NCI-H2196 treated with DMSO at 0.1 percent for 48 hours (cell line): ENCODE measurements at regions not wholly inside any gene's neighbourhood (a gene's known extent, or its start where the extent isn't known, plus 50 kb on each side); places are given as distances from the start of the nearest gene placed in this dataset.

Experiments
- DNase-seq: peaks from one replicate; lab custom pipeline; 2025; ENCODE audit not compliant: unreplicated experiment; lab: John Stamatoyannopoulos, UW

DNA sequence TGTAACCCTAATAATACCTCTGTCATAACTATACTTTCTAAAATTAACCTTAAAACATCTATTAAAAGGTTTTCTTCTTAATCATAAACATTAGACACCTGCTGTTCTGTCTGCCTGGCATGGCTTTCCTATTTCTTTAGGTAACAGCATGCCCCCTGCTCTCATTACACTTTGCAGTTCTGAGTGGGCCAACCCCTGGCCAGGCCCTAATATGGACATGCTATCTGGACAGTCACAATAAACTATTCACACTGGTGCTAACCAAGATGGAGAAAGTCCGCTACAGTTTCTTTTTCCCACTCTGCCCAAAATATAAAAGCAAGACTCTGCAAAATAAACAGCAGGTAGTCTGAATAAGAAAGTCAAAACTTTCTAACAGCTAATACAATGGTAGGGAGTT is 84.0 kb downstream of the ELAPOR2 start:
- no peak for DNase-seq

DNA sequence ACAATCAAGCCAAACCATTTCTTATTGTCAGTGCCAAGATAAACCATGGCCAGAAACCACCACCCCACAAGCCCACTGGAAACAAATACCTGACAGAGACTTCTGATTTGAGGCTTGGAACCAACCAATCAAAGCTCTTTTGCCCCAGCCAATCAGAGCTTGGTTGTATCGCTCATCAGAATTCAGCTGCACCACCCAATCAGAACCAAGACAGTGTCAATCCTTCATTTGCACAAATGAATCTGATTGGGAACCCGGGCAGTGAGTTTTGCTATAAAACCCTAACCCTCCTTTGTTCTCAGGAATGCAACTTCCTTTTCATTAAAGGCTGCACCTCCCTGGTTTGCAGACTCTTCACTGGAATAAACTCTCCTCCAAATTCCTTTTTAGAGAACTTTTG is 87.4 kb downstream of the ELAPOR2 start:
- DNase-seq = no peak

DNA sequence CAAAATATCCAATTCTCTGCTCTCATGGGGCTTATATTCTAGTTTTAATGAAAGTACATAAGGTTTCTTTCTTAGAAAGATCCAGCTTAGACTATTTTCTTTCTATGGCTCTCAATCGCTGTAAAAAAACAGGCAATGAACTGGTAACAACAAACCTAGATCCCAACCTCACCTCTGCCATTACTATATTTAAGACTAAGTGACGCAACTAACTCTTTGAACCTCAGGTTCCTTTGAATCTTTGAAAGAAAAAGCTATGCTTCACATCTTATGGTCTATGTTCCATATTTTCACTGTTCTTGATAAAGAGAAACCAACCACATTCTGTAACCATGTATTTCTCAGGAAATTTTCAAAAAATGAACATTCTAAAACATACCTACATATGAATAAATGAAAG is 88.5 kb downstream of the ELAPOR2 start:
- no peak for DNase-seq

DNA sequence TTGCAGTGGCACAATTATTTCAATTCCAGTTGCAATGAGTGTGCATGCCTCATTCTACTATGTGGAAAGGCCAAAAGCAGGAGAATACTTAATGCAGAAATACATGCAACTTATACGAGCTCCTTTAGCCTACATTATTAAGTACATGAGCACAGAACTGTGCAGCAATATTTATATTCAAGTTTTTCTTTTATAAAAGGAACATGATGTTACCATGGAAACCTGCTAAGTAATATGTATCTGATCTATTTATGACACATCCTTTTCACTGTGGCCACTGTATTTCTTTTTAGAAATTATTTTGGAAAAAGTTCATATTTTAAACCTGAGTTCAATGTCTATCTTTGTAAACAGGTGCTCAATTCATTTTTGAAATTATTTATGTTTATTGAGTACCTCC is 88.9 kb downstream of the ELAPOR2 start:
- no peak for DNase-seq

DNA sequence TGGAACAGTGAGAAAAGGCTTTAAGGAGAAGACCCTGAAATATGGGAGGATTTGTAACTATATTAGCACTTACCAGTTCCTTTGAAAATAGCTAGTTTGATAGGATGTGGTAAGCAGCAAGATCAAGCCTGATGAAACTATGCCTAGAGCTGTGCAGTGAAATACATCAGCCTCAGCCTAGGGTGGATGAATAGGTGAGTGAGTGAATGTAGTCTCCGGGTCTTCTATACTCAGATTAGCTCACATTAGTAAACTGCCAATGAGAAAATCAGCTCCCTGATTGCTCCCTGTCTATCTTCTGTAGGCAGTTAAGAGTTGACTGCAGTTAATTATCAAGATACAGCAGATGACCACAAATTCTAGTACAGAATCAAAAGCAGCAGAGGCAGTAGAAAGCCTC is 89.6 kb downstream of the ELAPOR2 start:
- no peak for DNase-seq

DNA sequence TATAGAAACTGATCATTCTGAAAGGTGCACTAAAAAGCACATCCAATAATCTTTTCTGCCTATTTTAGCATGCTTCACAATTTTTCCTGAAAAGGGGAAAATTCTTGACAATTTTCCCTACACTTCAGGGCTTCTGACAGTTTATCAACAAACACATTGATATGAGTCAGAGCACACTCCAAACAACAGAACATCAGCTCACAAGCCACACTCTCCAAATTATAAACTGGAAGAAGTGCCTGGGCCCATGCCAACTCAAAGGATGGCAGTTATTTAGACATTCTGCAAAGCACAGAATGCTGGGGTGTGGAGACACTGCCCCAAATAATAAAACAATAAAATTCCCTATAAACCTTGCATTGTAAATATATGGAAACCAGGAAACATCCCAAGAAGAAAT is 90.8 kb downstream of the ELAPOR2 start:
- DNase-seq = no peak

DNA sequence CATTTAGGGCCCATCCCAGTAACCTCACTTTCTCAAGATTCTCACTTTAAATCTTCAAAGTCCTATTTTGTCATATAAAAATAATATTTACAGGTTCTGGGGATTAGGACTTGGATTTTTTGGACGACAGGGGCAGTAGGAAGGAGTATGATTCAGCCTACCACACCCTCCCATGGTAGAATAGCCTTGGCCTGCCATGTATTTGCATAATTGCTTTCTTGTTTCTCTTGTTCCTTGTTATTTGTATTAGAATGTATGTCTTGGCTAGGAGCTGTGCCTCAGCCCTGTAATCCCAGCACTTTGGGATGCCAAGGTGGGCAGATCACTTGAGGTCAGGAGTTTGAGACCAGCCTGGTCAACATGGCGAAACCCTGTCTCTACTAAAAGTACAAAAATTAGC is 92.5 kb downstream of the ELAPOR2 start:
- no peak for DNase-seq

DNA sequence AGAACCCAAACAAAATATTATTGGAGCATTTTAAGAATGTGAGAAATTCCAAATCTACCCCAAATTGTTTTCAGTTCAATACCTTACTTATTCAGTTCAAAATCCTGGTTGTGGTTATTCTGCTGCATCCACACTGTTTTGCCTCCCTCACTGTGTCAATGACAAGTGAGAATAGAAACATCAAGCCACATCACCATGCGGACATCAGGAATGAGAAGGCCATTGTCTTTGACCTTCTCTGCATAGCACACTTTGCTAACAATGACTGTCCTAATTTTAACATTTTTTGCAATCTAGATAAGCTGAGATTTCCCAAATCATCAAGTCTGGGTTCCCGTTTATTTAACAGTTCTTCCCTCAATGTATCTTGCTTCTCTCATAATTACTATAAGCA is 93.7 kb downstream of the ELAPOR2 start:
- DNase-seq = no peak

DNA sequence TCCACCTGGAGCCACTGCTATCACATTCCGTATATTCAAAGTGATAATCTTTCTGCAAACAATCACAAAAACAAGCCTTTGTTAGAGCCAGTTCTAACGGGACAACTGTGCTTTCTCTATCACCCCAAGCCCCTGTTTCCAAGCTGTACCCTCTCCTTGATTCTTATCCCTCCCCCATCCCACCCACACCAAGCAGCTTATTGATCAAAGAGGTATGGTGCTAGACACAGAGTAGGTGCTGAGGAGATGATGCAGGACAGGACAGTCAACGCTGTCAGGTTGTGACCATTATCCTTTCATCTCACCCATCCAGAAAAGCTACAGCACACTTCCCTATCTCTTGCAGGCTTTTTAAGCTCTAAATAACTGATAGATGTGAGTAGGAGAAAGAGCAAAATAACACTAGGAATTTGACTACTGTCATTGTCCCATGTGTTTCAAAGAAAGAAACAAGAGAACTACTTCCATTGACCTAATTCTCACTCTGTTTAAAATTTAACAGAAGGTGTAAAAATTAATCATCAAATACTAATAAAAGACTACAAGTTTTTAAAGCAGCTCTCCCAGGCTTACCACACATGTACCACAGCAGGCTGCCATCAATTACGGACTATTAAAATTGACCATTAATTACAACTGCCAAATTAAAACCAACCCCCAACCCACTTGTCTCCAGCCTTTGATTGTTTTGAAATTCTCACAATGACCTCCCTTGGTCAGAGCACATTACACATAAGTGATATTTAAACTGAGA is 94.3 kb downstream of the ELAPOR2 start:
- no peak for DNase-seq

DNA sequence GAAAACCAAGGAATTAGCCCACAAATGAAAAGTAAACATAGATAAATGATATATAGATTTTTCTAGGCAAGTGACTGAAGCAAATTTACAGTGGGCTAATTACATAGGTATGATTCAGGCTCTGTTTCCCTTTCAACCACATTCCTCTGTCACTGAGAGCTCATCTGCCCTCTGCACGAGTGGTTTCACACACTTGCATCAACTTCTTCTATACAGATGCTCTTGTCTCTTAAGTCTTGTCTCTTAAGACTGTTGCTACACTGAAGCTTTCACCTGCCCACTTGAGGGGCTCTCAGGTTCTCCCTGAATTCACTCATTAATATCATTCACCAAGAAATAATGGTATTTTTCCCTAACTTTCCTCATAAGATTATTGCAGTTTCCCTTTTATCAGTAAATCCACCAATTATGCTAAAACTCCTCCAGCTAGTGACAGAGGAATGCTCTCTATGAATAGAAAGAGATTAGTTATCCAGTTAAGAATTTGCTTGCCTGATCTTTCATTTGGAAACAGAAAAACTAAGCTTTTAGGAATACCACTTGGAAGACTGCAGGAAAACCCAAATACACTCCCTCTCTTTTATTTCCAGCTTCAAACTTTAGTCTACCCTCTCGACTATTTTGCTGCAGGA is 95.7 kb downstream of the ELAPOR2 start:
- no peak for DNase-seq

DNA sequence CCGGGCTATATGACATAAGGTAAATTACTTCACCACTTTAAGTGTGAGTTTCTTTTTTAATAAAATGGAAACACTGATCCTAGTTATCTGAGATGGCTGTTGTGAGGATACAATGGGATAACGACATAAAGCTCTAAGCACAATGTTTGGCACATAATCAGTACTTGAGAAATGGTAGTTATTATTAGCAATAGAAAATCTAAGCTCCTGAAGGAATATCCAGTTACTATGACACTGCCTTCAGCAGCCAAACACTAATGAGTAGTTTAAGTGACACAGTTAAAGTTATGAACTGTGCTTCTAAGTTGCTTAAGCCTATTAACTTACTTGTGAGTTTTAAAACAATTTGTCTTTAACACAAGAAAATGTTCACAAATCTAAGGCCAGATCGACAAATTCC is 96.8 kb downstream of the ELAPOR2 start:
- DNase-seq = no peak

DNA sequence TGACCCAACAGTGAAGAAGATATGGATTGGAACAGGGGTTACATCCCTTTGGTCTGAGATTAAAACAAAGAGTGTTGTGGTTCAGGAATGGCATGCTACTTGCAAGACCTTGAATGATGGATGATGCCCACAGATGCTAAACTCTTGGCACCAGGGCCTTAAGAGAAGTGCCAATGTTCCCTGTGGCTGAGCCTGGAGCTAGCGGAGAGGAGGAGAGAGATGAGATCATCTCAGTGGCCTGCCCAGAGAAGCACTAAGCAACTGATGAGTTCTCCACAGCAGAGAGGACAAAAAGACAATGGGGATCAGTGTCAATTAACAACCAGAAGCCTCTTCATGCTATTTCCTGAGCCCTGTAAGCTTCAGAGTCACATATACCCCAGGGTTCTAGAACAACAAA is 97.8 kb downstream of the ELAPOR2 start:
- no peak for DNase-seq

DNA sequence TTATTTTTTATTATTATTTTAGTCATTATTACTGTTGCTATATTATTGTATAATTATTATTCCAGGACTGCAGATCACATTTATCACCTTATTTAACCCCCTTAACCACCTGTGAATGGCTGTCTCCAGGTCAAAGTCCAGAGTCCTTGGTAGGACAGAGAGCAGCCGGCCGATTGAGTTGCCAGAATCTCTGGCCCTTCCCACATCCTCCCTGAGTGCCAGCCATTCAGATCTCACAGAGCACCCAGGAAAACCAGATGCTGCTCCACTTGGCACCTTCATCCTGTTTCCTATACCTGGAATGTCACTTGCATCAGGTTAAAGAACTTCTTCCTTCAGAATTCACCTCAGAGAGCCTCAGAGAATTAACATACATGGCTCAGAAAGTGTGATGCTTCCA is 101.1 kb downstream of the ELAPOR2 start:
- no peak for DNase-seq

DNA sequence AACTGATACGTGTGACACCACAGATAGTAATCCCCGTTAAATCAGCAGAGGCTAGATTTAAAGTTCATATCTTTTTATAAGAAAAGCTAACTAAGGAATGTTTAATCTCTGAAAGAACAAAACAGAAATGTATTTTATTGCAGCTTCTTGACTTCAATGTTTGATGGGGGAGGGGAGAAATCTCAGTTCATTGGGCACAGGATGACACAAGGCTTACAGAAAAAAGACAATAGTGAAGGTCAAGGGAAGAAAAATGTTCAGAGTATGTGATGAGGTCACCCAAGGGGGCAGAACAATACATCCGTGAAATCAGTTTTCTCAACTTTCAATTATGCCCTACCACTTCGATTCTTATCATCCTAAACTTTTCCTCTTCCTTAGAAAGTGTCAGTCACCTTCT is 102.9 kb downstream of the ELAPOR2 start:
- DNase-seq = no peak

DNA sequence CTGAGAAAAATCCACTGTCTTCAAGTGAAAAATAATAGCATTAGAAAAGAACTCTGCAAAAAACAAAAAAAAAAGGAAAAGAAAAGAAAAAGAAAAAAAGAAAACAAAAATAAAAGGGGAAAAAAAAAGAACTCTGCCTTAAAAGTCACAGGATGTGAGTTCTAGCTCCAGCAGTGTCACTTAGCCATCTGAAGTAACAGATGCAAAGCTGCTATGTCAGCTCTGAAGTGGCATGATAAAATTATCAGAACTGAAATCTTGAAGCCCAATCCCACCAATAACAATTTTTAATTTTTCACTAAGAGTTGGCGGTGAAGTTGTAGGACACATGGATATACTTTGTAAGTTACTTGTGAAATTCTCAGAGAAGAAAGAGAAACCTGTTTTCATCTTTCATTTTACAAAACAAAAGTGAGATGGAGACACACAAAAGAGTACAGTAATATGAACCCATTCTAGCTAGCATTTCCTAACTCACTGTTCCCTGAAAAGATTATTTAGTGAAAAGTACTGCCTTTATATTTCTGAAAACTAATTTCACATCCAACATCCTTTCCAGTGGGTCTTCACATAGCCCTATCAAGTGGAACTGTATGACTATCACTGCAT is 103.5 kb downstream of the ELAPOR2 start:
- no peak for DNase-seq

DNA sequence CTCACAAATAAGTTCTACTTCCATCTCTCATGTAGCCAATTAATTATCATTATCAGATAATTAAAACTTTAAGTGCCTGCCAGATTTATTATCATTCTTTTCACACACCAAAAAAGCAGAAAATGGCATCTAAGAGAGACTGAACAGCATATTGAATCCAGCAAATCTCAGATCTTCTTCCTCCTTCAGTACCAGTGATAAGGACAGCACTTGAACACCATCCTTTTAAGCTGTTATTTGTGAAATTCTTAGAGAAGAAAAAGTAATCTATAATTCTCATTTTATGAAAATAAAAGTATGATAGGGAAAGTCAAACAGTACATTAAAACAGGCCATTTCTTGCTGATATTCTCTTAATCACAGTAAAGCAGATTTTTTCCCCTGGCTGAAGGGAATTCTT is 104.5 kb downstream of the ELAPOR2 start:
- no peak for DNase-seq

DNA sequence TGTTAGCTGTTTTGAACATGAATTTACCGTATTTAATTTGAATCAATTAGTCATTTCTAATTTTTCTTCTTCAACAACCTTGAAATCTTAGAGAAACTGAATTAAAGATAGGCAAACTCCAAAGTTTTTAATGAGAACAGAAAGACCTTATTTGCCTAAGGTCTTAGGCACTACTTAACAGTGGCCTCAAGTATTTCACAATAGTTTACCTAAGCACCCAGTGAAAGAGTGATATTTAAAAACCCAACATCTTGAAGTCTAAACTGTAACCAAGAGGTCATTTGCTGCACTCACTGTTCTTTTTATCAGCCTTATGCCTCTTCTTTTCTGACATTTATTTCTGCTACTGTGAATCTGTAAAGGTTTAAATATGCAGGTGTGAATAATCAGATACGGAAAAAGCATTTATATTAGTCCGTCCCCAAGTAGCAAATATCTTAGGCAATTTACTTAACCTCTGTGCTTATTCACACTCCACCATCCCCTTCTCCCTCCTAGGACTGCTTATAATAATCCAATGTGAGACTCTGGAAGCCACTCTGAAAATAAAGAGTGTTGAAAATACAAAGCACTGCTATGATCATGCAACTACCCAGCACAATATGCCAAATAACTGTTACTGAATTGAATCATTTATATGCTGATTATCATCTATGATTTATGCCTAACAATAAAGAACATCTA is 105.7 kb downstream of the ELAPOR2 start:
- DNase-seq = no peak

DNA sequence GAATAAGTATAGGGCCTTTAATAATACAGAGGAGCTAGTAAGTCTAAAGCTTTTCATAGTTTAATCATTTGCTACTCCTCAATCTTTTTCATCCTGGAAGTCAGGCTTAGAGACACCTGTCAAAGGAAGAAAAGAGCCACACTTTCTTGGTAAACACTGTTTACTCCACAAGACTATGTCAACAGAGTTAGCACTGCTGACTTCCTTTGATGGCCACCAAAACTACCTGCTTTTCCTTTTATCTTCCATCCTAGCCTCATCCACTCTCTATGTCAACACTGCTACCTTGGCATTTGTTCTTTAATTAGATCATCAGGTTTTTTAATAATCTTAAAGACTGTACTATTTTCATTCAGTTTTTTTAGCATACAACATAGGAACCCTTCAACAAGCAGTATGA is 106.2 kb downstream of the ELAPOR2 start:
- DNase-seq = no peak

DNA sequence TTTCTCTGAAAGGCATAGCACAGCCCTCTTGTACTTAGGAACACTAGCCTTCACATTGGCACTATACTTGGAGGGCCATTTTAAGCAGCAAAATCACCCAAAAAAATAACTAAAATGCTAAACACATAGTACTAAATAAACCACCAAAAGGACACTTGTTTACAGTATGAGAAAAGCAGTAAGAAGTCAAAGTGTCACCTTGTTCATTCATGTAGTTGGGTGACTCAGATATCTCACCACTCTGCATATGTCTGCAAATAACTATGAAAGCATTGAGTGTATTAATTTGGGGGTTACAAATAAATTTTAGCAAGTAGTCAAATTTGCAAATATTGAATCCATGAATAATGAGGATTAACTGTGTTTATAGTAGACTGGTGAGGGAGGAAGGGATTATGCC is 107.6 kb downstream of the ELAPOR2 start:
- DNase-seq = no peak

DNA sequence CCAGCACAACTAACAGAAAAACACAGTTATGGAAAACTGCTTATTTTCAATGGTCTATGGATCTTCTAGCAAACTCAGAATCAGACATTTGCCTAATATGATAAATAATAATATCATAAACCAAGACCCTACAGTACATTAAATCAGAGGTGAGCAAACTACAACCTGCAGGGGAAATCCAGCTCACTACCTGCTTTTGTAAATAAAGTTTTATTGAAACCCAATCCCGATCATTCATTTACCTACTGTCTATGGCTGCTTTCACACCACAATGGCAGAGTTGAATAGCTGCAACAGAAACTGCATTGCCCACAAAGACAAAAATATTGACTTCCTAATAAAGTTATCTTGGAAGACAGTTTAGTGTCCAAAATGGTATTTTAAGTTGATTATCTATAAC is 108.5 kb downstream of the ELAPOR2 start:
- no peak for DNase-seq

DNA sequence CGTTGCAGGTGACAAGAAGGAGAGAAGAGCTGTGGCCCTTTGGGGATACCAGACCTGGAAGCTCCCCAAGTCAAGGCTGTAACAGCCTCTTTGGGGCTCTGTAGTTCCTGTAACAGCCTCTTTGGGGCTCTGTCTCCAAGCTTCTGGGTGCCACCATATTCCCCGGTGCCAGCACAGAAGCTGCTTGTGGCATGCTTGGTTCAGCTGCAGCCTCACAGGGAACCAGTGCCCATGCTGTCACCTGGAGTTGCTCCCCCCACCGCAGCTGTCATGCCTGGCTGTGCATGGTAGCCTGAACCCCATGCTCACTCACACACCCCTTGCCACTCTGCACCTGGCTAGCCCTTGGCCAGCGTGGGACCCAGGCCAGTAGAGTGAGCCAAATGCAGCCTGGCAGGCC is 109.1 kb downstream of the ELAPOR2 start:
- no peak for DNase-seq

DNA sequence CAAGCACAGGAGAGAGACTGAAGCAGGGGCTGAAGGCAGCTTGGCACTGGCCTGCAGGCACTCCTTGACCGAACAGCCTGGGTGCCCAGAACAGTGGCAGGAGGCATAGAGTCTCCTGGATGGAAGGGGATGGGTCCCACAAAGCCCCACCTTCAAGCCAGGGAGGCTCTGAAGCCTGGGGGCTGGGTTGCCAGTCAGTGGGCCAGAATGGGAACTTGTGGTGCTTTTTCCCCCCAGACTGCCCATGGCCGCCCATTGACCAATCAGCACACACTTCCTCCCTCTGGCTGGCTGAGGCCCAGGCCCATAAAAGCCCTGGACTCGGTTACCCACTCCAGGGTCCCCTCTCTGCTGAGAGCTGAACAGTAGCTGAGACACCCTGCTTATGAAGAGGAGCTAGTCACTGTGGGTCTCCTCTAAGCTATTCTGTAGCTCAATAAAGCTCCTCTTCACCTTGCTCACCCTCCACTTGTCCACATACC is 109.6 kb downstream of the ELAPOR2 start:
- no peak for DNase-seq
